ENCODE measurements at regions not wholly inside any gene's neighbourhood (a gene's known extent, or its start where the extent isn't known, plus 50 kb on each side); places are given as distances from the start of the nearest gene placed in this dataset.

GRCh38 chr3:13703071-13703470 is 154.1 kb downstream of the FBLN2 start:
- no peak overlapping the region for H3K9ac ChIP-seq (ENCODE audit: insufficient read depth, low read length, poor library complexity, severe bottlenecking)
- Mint-ChIP-seq H3K9me3 (peaks cover 26 to 45% (median 35%) of the 10 kb centered on the region in 7 donors), H3K4me1 (no peaks in the 10 kb centered on the region), H3K27ac (peak overlapping the region in 1 of 7 donors; percentile 0), H3K27me3 (ENCODE audit: low read depth in 3 of 3) (peaks cover 4 to 6% (median 5%) of the 10 kb centered on the region in 3 donors), H3K4me3 (no peak overlapping the region), H3K36me3 (no peaks in the 10 kb centered on the region)
- no peak overlapping the region for H2AFZ ChIP-seq (ENCODE audit: insufficient read depth, low read depth, low read length, poor library complexity, severe bottlenecking)
- no peak for DNase-seq
- no peak overlapping the region for H3K4me3 ChIP-seq (replicated peaks in 1 of 3; ENCODE audit: low read depth in 2 of 3, low read length in 3 of 3)
- intact Hi-C loops (cut with micrococcal nuclease), result no loop called here
- no peaks in the 10 kb centered on the region for H3K4me1 ChIP-seq (ENCODE audit: control insufficient read depth in 1 of 2, insufficient read depth in 2 of 2, low read length in 2 of 2)
- 72% methylated on average over 5 of the region's 5 CpGs for WGBS (ENCODE audit: insufficient coverage)
- peaks cover 6 to 38% of the 10 kb centered on the region in 2 donors for H3K9me3 ChIP-seq (replicated peaks in 1 of 2; ENCODE audit: control insufficient read depth in 1 of 2, insufficient read depth in 1 of 2, low read length in 2 of 2)
- no peaks in the 10 kb centered on the region for H3K79me2 ChIP-seq (ENCODE audit: insufficient read depth, low read length)
- no peak overlapping the region for H3K27ac ChIP-seq (ENCODE audit: low read depth in 1 of 2, low read length in 2 of 2)
- no peaks in the 10 kb centered on the region for H3K36me3 ChIP-seq (replicated peaks in 1 of 2; ENCODE audit: control insufficient read depth in 1 of 2, insufficient read depth in 2 of 2, low read length in 2 of 2)
- no peaks in the 10 kb centered on the region for H4K20me1 ChIP-seq (ENCODE audit: insufficient read depth, low read length)
- TF ChIP-seq CTCF (IDR thresholded peaks at IDR 0.05), result no peak
- H3K4me2 ChIP-seq (replicated peaks; ENCODE audit: extremely low read depth, low read length, poor library complexity, severe bottlenecking), result no peak overlapping the region
- no peaks in the 10 kb centered on the region for H3K27me3 ChIP-seq (ENCODE audit: control insufficient read depth in 2 of 2, insufficient read depth in 2 of 2, low read length in 2 of 2)

- Mint-ChIP-seq H3K27ac (no peak overlapping the region), H3K4me1 (no peaks in the 10 kb centered on the region), H3K27me3 (ENCODE audit: low read depth in 3 of 3) (peaks cover 4 to 8% (median 6%) of the 10 kb centered on the region in 3 donors), H3K36me3 (no peaks in the 10 kb centered on the region), H3K4me3 (no peak overlapping the region), H3K9me3 (peaks cover 26 to 38% (median 29%) of the 10 kb centered on the region in 7 donors)
- intact Hi-C loops (cut with micrococcal nuclease), result no loop called here
- peaks cover 2 to 38% of the 10 kb centered on the region in 2 donors for H3K9me3 ChIP-seq (replicated peaks in 1 of 2; ENCODE audit: control insufficient read depth in 1 of 2, insufficient read depth in 1 of 2, low read length in 2 of 2)
- no peaks in the 10 kb centered on the region for H4K20me1 ChIP-seq (ENCODE audit: insufficient read depth, low read length)
- no peaks in the 10 kb centered on the region for H3K36me3 ChIP-seq (replicated peaks in 1 of 2; ENCODE audit: control insufficient read depth in 1 of 2, insufficient read depth in 2 of 2, low read length in 2 of 2)
- DNase-seq, result no peak
- H3K4me1 ChIP-seq (ENCODE audit: control insufficient read depth in 1 of 2, insufficient read depth in 2 of 2, low read length in 2 of 2), result no peaks in the 10 kb centered on the region
- no peaks in the 10 kb centered on the region for H3K79me2 ChIP-seq (ENCODE audit: insufficient read depth, low read length)
- no peak overlapping the region for H3K4me3 ChIP-seq (replicated peaks in 1 of 3; ENCODE audit: low read depth in 2 of 3, low read length in 3 of 3)
- H3K9ac ChIP-seq (ENCODE audit: insufficient read depth, low read length, poor library complexity, severe bottlenecking), result no peak overlapping the region
- no peak overlapping the region for H2AFZ ChIP-seq (ENCODE audit: insufficient read depth, low read depth, low read length, poor library complexity, severe bottlenecking)
- H3K4me2 ChIP-seq (replicated peaks; ENCODE audit: extremely low read depth, low read length, poor library complexity, severe bottlenecking), result no peak overlapping the region
- TF ChIP-seq CTCF (IDR thresholded peaks at IDR 0.05), result no peak
- H3K27me3 ChIP-seq (ENCODE audit: control insufficient read depth in 2 of 2, insufficient read depth in 2 of 2, low read length in 2 of 2), result no peaks in the 10 kb centered on the region
- whole genome bisulfite sequencing (ENCODE audit: insufficient coverage), result 98% methylated on average over 7 of the region's 7 CpGs
- H3K27ac ChIP-seq (ENCODE audit: low read depth in 1 of 2, low read length in 2 of 2), result no peak overlapping the region
Observed at GRCh38 chr3:13702286-13702685, 153.4 kb downstream of the FBLN2 start.
